ENCODE measurements at regions not wholly inside any gene's neighbourhood (a gene's known extent, or its start where the extent isn't known, plus 50 kb on each side); places are given as distances from the start of the nearest gene placed in this dataset.

DNA sequence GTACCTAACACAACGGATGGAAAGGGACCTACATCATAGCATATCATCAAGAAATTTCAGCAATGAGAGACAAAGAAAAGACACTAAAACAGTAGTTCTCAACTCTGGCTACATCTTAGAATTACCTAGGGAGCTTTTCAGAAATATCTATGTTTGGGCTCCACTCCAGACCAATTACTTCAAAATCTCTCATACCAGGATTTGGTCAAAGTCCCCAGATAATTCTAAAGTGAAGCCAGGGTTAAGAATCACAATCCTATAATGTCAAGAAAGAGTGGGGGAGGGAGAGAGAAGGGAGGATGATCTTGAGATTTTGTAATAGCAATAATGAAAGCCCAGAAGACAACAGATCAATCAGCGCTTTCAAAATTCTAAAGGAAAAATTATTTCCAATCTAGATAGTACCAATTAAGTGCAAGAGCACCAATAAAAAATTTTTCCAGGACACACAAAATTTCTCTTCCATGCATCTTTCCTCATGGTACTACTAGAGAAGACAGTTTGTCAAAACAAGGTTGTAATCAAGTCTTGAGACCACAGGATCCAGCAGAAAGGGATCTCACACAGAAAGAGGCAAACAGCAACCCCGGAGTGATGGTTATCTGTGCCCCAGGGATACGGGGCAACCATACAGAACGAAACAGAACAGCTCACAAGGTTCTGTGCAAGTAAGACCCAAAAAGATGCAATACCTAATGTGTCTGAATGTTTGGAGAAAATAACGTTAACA is 152.9 kb upstream of the DST start:
- TF ChIP-seq, protein P1, sequence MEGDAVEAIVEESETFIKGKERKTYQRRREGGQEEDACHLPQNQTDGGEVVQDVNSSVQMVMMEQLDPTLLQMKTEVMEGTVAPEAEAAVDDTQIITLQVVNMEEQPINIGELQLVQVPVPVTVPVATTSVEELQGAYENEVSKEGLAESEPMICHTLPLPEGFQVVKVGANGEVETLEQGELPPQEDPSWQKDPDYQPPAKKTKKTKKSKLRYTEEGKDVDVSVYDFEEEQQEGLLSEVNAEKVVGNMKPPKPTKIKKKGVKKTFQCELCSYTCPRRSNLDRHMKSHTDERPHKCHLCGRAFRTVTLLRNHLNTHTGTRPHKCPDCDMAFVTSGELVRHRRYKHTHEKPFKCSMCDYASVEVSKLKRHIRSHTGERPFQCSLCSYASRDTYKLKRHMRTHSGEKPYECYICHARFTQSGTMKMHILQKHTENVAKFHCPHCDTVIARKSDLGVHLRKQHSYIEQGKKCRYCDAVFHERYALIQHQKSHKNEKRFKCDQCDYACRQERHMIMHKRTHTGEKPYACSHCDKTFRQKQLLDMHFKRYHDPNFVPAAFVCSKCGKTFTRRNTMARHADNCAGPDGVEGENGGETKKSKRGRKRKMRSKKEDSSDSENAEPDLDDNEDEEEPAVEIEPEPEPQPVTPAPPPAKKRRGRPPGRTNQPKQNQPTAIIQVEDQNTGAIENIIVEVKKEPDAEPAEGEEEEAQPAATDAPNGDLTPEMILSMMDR (IDR thresholded peaks at IDR 0.05): no peak
- H3K27ac ChIP-seq: no peak overlapping the region
- no peak overlapping the region for H3K4me3 ChIP-seq (ENCODE audit: low read depth in 1 of 2, low read length in 1 of 2)
- H3K9me3 ChIP-seq: no peaks in the 10 kb centered on the region
- H3K27me3 ChIP-seq: no peaks in the 10 kb centered on the region
- H3K4me1 ChIP-seq (ENCODE audit: control insufficient read depth in 1 of 2, insufficient read depth in 1 of 2, low read depth in 1 of 2, low read length in 1 of 2): no peaks in the 10 kb centered on the region
- no peaks in the 10 kb centered on the region for H3K36me3 ChIP-seq

DNA sequence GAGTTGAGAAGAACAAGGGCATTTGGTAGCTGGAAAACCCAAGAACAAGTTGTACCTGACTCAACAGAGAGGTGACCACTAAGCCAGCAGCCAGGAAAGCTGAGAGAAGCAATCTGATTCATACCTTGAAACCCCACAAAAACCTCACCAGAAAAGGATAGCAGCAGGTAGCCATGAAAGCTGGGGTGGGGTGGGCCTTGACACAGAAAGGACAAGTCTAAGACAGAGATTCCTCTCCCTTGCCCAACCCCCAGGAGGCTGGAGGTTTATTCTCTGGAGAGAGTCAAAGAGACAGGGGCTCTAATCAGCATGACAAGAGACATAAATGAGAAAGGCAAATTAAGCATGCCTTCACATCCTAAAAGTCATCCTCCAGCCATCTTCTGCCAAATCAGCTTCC is 151.7 kb upstream of the DST start:
- TF ChIP-seq, protein P1 (IDR thresholded peaks at IDR 0.05): no peak
- H3K4me3 ChIP-seq (ENCODE audit: low read depth in 1 of 2, low read length in 1 of 2): no peak overlapping the region
- H3K27me3 ChIP-seq: no peaks in the 10 kb centered on the region
- H3K36me3 ChIP-seq: no peaks in the 10 kb centered on the region
- H3K4me1 ChIP-seq (ENCODE audit: control insufficient read depth in 1 of 2, insufficient read depth in 1 of 2, low read depth in 1 of 2, low read length in 1 of 2): no peaks in the 10 kb centered on the region
- H3K9me3 ChIP-seq: no peaks in the 10 kb centered on the region
- H3K27ac ChIP-seq: no peak overlapping the region

DNA sequence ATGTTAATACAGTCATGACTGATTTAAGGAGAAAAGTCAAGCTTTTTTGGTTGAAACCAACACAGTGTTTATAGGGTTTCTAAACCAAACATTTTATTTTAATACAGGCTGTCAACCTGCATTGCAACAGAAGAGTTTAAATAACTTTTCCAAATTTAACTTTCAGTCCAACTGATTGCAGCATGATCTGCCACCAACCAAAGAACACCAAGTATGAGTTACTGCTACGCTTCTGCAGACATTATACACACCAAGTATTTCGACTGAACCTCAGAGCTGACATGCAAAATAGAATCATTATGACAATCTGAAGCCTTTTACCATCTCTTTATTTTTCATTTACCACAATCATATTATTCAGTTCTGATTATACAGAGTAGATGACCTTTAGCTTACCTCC is 151.2 kb upstream of the DST start:
- H3K4me1 ChIP-seq (ENCODE audit: control insufficient read depth in 1 of 2, insufficient read depth in 1 of 2, low read depth in 1 of 2, low read length in 1 of 2): no peaks in the 10 kb centered on the region
- no peaks in the 10 kb centered on the region for H3K27me3 ChIP-seq

DNA sequence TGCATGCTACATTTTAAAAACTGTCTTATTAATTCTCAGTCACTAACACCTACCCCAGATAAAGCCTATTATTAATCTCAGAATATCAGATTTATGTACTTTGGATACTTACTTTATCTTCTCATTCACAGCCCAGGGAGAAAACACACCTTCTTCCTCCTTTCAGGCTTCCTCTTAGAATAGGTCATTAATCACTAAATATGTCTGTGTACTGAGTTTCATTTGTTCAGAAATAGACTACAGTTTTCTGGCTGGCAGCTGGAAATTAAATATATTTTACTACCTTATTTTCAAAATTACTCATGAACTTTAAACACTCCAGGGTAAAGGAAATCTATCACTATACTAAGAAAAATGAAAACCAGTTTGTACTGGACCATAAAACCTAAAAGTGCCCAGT is 147.7 kb upstream of the DST start:
- Histone ChIP-seq H3K4me1 (ENCODE audit: control insufficient read depth in 1 of 2, insufficient read depth in 1 of 2, low read depth in 1 of 2, low read length in 1 of 2) (no peaks in the 10 kb centered on the region), H3K4me3 (ENCODE audit: low read depth in 1 of 2, low read length in 1 of 2) (no peak overlapping the region), H3K9me3 (no peaks in the 10 kb centered on the region), H3K27me3 (no peaks in the 10 kb centered on the region), H3K36me3 (no peaks in the 10 kb centered on the region), H3K27ac (no peak overlapping the region)
- TF ChIP-seq, protein P1 (IDR thresholded peaks at IDR 0.05): no peak

More for the DNA sequence above, 151.2 kb upstream of the DST start:
- Histone ChIP-seq H3K36me3 (no peaks in the 10 kb centered on the region), H3K9me3 (no peaks in the 10 kb centered on the region), H3K27ac (no peak overlapping the region), H3K4me3 (ENCODE audit: low read depth in 1 of 2, low read length in 1 of 2) (no peak overlapping the region)
- TF ChIP-seq, protein P1 (IDR thresholded peaks at IDR 0.05): no peak

DNA sequence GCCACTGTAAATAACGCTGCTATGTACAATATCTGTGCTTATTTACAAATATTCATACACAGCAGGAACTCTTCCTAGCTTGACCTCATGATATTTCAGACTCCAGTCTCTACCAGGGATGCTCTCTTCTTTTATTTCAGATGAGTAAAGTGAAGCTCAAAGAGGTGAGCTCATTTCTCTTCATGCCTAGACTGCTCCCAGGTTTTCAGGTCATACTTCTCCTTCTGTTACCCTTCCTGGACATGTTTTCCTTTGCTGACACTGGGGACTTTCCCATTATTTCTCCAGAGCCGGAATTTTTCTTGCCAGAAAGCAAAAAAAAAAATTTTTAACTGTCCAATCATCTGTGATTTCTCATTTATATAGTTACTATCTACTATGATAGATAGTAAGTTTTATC is 147.2 kb upstream of the DST start:
- Histone ChIP-seq H3K9me3 (no peaks in the 10 kb centered on the region), H3K27me3 (no peaks in the 10 kb centered on the region), H3K4me3 (ENCODE audit: low read depth in 1 of 2, low read length in 1 of 2) (no peak overlapping the region), H3K27ac (no peak overlapping the region), H3K36me3 (no peaks in the 10 kb centered on the region), H3K4me1 (ENCODE audit: control insufficient read depth in 1 of 2, insufficient read depth in 1 of 2, low read depth in 1 of 2, low read length in 1 of 2) (no peaks in the 10 kb centered on the region)
- TF ChIP-seq, protein P1 (IDR thresholded peaks at IDR 0.05): no peak
